MM.1S (cell line): ENCODE measurements at regions not wholly inside any gene's neighbourhood (a gene's known extent, or its start where the extent isn't known, plus 50 kb on each side); places are given as distances from the start of the nearest gene placed in this dataset.

Experiments
- EZH2 ChIP-seq: fragments of 300-600 bp; sonication (generic); optimal IDR thresholded peaks from 2 replicates; pipeline ENCODE3; 2017; ENCODE audit warnings: low read depth, mild to moderate bottlenecking, antibody characterized with exemption, low read length, mixed read lengths
- TF ChIP-seq, protein P1 (sequence below): fragments of 300-600 bp; sonication (generic); IDR thresholded peaks from 2 replicates; pipeline ENCODE4 v1.5.1; 2016; ENCODE audit warnings: antibody characterized with exemption, low read length, mixed read lengths

DNA sequence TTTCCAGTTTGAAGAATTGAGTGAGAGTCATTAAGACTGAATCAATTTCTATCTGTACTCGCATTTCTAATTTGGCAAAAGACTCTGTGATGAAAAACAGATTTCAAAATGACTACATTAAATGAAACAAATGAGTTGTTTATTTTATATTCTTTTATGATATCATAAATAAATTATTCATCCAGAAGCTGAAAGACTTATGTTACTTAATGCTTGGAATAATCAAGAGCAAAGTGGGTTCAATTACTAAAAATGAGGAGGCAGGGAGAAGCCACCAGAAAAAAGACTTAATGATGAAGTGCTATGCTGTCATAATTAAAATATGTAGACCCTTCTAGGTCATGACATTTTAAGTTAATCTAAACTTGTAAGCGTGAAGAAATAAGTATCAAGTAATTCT lies 130.6 kb upstream of the FERMT1 start:
- no peak for TF ChIP-seq EZH2
- TF ChIP-seq, protein P1, sequence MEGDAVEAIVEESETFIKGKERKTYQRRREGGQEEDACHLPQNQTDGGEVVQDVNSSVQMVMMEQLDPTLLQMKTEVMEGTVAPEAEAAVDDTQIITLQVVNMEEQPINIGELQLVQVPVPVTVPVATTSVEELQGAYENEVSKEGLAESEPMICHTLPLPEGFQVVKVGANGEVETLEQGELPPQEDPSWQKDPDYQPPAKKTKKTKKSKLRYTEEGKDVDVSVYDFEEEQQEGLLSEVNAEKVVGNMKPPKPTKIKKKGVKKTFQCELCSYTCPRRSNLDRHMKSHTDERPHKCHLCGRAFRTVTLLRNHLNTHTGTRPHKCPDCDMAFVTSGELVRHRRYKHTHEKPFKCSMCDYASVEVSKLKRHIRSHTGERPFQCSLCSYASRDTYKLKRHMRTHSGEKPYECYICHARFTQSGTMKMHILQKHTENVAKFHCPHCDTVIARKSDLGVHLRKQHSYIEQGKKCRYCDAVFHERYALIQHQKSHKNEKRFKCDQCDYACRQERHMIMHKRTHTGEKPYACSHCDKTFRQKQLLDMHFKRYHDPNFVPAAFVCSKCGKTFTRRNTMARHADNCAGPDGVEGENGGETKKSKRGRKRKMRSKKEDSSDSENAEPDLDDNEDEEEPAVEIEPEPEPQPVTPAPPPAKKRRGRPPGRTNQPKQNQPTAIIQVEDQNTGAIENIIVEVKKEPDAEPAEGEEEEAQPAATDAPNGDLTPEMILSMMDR, result no peak
